K562 (cell line): ENCODE measurements at regions not wholly inside any gene's neighbourhood (a gene's known extent, or its start where the extent isn't known, plus 50 kb on each side); places are given as distances from the start of the nearest gene placed in this dataset.

Experiments used
- ATAC-seq: fragments of 200-7000 bp; cut with Tn5 transposase; 3 replicates; pipeline ENCODE4 v1.9.1; 2020; ENCODE audit warnings: moderate library complexity
- BruUV-seq: library from RNA; stranded (reverse); fragments of 400-500 nt; replicated peaks from 2 replicates; lab custom pipeline; 2021; lab: Mats Ljungman, UMichigan
- CTCF ChIA-PET: fragments of 300-600 bp; formaldehyde crosslinking; extraction: SDS; loops from one replicate; lab custom pipeline; 2021; ENCODE audit warnings: low intra/inter-chr PET ratio; lab: Yijun Ruan, JAX
- POLR2A ChIA-PET: fragments of 300-600, 350-650 bp; sonication (Branson Sonifier 250); formaldehyde crosslinking; extraction: SDS; loops from one replicate; lab custom pipeline; 2021; ENCODE audit warnings: antibody characterized with exemption, inconsistent platforms; lab: Yijun Ruan, JAX
- DNase-seq, 4 experiments: peaks; one replicate each; pipeline versions ENCODE4 v3.0.0 to v3.0.0-alpha.2; 2011 to 2018; ENCODE audit warnings: low spot score in 3 of 4, mixed read lengths in 3 of 4; ENCODE audit errors: extremely low read depth in 1 of 4
- FAIRE-seq: peaks from 2 replicates; lab custom pipeline; 2011; peaks lifted over from hg19 to GRCh38; lab: Jason Lieb, UNC
- H2AFZ ChIP-seq: 2 replicates; pipeline ENCODE4 v1.6.0; 2011; ENCODE audit warnings: low read depth, low read length, control low read depth, inconsistent platforms
- H3K27ac ChIP-seq: fragments of 200-600 bp; 3 replicates; pipeline ENCODE4 v1.8.0; 2011; ENCODE audit warnings: low read depth, mild to moderate bottlenecking, control low read depth, inconsistent platforms, low read length, moderate library complexity, mixed read lengths; ENCODE audit errors: extremely low read depth
- H3K27me3 ChIP-seq, 2 experiments: fragments of 300-600 bp in 1 of 2; 2 replicates in 1 of 2; 3 replicates in 1 of 2; pipeline versions ENCODE4 v1.6.0 to v1.8.0; 2011; ENCODE audit warnings: inconsistent platforms in 2 of 2, low read length in 2 of 2, mild to moderate bottlenecking in 1 of 2, mixed read lengths in 1 of 2, moderate library complexity in 1 of 2; ENCODE audit not compliant: control insufficient read depth in 2 of 2, insufficient read depth in 2 of 2
- H3K36me3 ChIP-seq: fragments of 300-600 bp; 3 replicates; pipeline ENCODE4 v1.8.0; 2011; ENCODE audit warnings: mild to moderate bottlenecking, low read length, inconsistent platforms; ENCODE audit not compliant: control insufficient read depth, insufficient read depth
- H3K4me1 ChIP-seq, 2 experiments: fragments of 200-600 bp in 1 of 2; replicated peaks in 1 of 2; 2 replicates in 1 of 2; 3 replicates in 1 of 2; pipeline versions ENCODE4 v1.5.1 to v1.8.0; 2011; ENCODE audit warnings: inconsistent platforms in 2 of 2, low read length in 2 of 2, mild to moderate bottlenecking in 1 of 2, mixed read lengths in 1 of 2, moderate library complexity in 1 of 2; ENCODE audit not compliant: control insufficient read depth in 2 of 2, insufficient read depth in 2 of 2
- H3K4me2 ChIP-seq: 2 replicates; pipeline ENCODE4 v1.6.1; 2011; ENCODE audit warnings: low read length, control low read depth, inconsistent platforms, mixed read lengths; ENCODE audit not compliant: insufficient read depth
- H3K4me3 ChIP-seq: fragments of 200-600 bp; sonication (generic), shearing (Covaris generic); 2 replicates; pipeline ENCODE4 v1.5.1; 2016; ENCODE audit warnings: control low read depth, inconsistent platforms
- H3K79me2 ChIP-seq: fragments of 200-600 bp; 3 replicates; pipeline ENCODE4 v1.8.0; 2011; ENCODE audit warnings: low read length, inconsistent platforms; ENCODE audit not compliant: control insufficient read depth, insufficient read depth
- H3K9ac ChIP-seq, 2 experiments: 2 replicates each; pipeline versions ENCODE4 v1.6.0 to v1.6.1; 2011; ENCODE audit warnings: low read depth in 2 of 2, low read length in 2 of 2, control low read depth in 1 of 2, inconsistent platforms in 1 of 2, mild to moderate bottlenecking in 1 of 2, mixed read lengths in 1 of 2; ENCODE audit not compliant: insufficient read depth in 1 of 2
- H3K9me1 ChIP-seq: one replicate; pipeline ENCODE4 v1.6.0; 2011; ENCODE audit warnings: inconsistent platforms, mild to moderate bottlenecking, low read length, moderate library complexity; ENCODE audit not compliant: control insufficient read depth, insufficient read depth
- H3K9me3 ChIP-seq: replicated peaks from 2 replicates; pipeline ENCODE4 v1.5.1; 2011; ENCODE audit warnings: low read depth, low read length, inconsistent platforms; ENCODE audit not compliant: control insufficient read depth, insufficient read depth
- H4K20me1 ChIP-seq: replicated peaks from 2 replicates; pipeline ENCODE4 v1.6.1; 2011; ENCODE audit warnings: low read length, inconsistent platforms, mixed read lengths; ENCODE audit not compliant: control insufficient read depth, insufficient read depth
- FOXP4 ChIP-seq: sonication (generic); formaldehyde crosslinking; IDR thresholded peaks from 2 replicates; pipeline ENCODE4 v1.8.0; 2022; ENCODE audit warnings: mild to moderate bottlenecking, missing genetic modification reagents, borderline replicate concordance
- RBM34 ChIP-seq: fragments of 200-400 bp; formaldehyde crosslinking; IDR thresholded peaks from 2 replicates; pipeline ENCODE4 v1.6.1; 2018; ENCODE audit warnings: low read length, borderline replicate concordance; ENCODE audit not compliant: insufficient read depth
- ZNF354B ChIP-seq: fragments of 250-450 bp; sonication (Bioruptor Pico); IDR thresholded peaks from 2 replicates; pipeline ENCODE4 v1.4.0; 2020
- WGBS: fragments of 100-300 bp; shearing (Covaris generic); methylation state at CpG from one replicate; pipeline ENCODE4 v1.1.6; 2016; ENCODE audit warnings: low coverage, mixed read lengths; ENCODE audit not compliant: insufficient coverage; ENCODE audit errors: missing lambda C conversion rate; 5-methylcytosine and 5-hydroxymethylcytosine counted together
- in situ Hi-C: fragments of 300-500 bp; cut with MboI; formaldehyde crosslinking; loops from 4 replicates; pipeline ENCODE4 v1.15.0; 2018; ENCODE audit warnings: inconsistent platforms, mixed read lengths
- intact Hi-C: fragments of 100-400 bp; cut with micrococcal nuclease; formaldehyde crosslinking; loops from 2 replicates; pipeline ENCODE4 v1.14.2; 2022

GRCh38 chr1:81670286-81670685 is 130.4 kb upstream of the ADGRL2 start (continued):
- TF ChIP-seq ZNF354B (CRISPR knock-in tag): no peak

- H3K4me2 ChIP-seq: no peak overlapping the region
- no peak for FAIRE-seq
- ChIA-PET CTCF (no interaction called here), POLR2A (no interaction called here)
- H3K27me3 ChIP-seq: no peaks in the 10 kb centered on the region
- H3K4me3 ChIP-seq: no peak overlapping the region
- no peaks in the 10 kb centered on the region for H4K20me1 ChIP-seq
- no peaks in the 10 kb centered on the region for H3K9me1 ChIP-seq
- no peak for ATAC-seq
- H3K9ac ChIP-seq: no peak overlapping the region
- TF ChIP-seq RBM34 (no peak), FOXP4 (no peak)
- intact Hi-C loops: no loop called here
- no peaks in the 10 kb centered on the region for H3K4me1 ChIP-seq
- no peak overlapping the region for H3K27ac ChIP-seq
- no peaks in the 10 kb centered on the region for H3K36me3 ChIP-seq
- H2AFZ ChIP-seq: no peak overlapping the region
- in situ Hi-C loops: no loop called here
- H3K79me2 ChIP-seq: no peaks in the 10 kb centered on the region
- H3K9me3 ChIP-seq: no peaks in the 10 kb centered on the region
- DNase-seq: no peak
- no TSS peak for BruUV-seq
- WGBS: 0% methylated on average over 2 of the region's 2 CpGs
These were observed 134.1 kb upstream of the ADGRL2 start for GRCh38 chr1:81666586-81666985.
